Lung (tissue), 11 donors: ENCODE measurements at regions not wholly inside any gene's neighbourhood (a gene's known extent, or its start where the extent isn't known, plus 50 kb on each side); places are given as distances from the start of the nearest gene placed in this dataset.
A peak's percentile ranks its signal among the peaks of the same experiment; 100 is the strongest.

Experiments used
- ATAC-seq: fragments of 200-7000 bp; cut with Tn5 transposase; one replicate; pipeline ENCODE4 v1.9.1; 2020; ENCODE audit warnings: moderate number of reproducible peaks; ENCODE audit not compliant: insufficient read depth, low FRiP score
- DNase-seq, 3 donors: peaks; one replicate each; pipeline ENCODE4 v3.0.0-alpha.2; 2013 to 2017
- H3K27ac ChIP-seq, 2 donors: one replicate each; pipeline ENCODE4 v1.5.1; 2013; ENCODE audit warnings: mild to moderate bottlenecking in 2 of 2, moderate library complexity in 2 of 2, control low read depth in 1 of 2, inconsistent platforms in 1 of 2, low read depth in 1 of 2, low read length in 1 of 2
- H3K27me3 ChIP-seq, 3 donors: one replicate each; pipeline ENCODE4 v1.5.1; 2013; ENCODE audit warnings: low read length in 2 of 3; ENCODE audit not compliant: control insufficient read depth in 3 of 3, insufficient read depth in 3 of 3
- H3K36me3 ChIP-seq, 4 donors: one replicate each; pipeline ENCODE4 v1.5.1; 2013; ENCODE audit warnings: low read length in 4 of 4, mild to moderate bottlenecking in 1 of 4, moderate library complexity in 1 of 4; ENCODE audit not compliant: control insufficient read depth in 4 of 4, insufficient read depth in 4 of 4
- H3K4me1 ChIP-seq, 5 donors: one replicate each; pipeline ENCODE4 v1.5.1; 2013; ENCODE audit warnings: low read length in 5 of 5, mild to moderate bottlenecking in 2 of 5, moderate library complexity in 1 of 5; ENCODE audit not compliant: control insufficient read depth in 5 of 5, insufficient read depth in 5 of 5
- H3K4me3 ChIP-seq: one replicate; pipeline ENCODE4 v1.5.1; 2013; ENCODE audit warnings: mild to moderate bottlenecking, control low read depth, moderate library complexity
- H3K9ac ChIP-seq, 2 donors: one replicate each; pipeline ENCODE4 v1.5.1; 2013; ENCODE audit warnings: low read length in 2 of 2, control low read depth in 1 of 2; ENCODE audit not compliant: insufficient read depth in 1 of 2
- H3K9me3 ChIP-seq, 4 donors: one replicate each; pipeline ENCODE4 v1.5.1; 2013; ENCODE audit warnings: low read length in 3 of 4, mild to moderate bottlenecking in 1 of 4, moderate library complexity in 1 of 4; ENCODE audit not compliant: control insufficient read depth in 4 of 4, insufficient read depth in 3 of 4
- WGBS, 2 donors: extraction: QIAGEN DNeasy Blood & Tissue Kit; methylation state at CpG; one replicate each; pipeline ENCODE4 v1.1.7; 2013; 5-methylcytosine and 5-hydroxymethylcytosine counted together
- TF ChIP-seq, protein P1 (sequence below): IDR thresholded peaks from 2 replicates; pipeline ENCODE4 v1.5.1; 2012; ENCODE audit warnings: mild to moderate bottlenecking; ENCODE audit errors: control extremely low read depth, extremely low read depth
- donor health status: control.
- donor health status: control.
- donor health status: Bipolar disorder and iron deficiency.
- donor health status: healthy.
- donor health status: DM: yes; HTN: yes; CAD: no.

DNA sequence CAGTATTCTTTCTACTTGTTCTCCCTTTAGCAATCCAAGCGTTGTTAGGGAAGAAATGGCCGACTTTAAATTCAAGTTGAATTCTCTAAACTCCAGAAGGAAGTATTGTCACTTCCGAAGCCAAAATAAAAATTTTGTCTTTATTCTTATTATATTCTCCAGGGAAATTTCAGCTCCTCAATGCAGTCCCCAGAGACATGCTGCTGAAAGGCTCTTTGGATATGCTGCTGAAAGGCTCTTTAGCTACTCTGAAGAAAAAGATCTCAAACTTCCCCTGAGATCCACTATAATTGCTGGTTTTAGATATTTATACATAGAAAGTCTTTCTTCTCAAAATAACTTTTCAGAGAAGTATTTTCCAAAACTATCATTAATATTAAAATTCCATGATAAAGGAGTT is 92.3 kb upstream of the PARP8 start:
- H3K4me3 ChIP-seq, result no peak overlapping the region
- DNase-seq, result no peak
- no peak overlapping the region for H3K27ac ChIP-seq
- 64 to 70% methylated on average over 3 of the region's 3 CpGs for WGBS, 2 donors
- no peaks in the 10 kb centered on the region for H3K4me1 ChIP-seq
- ATAC-seq, result no peak
- no peak overlapping the region for H3K9ac ChIP-seq
- no peaks in the 10 kb centered on the region for H3K27me3 ChIP-seq
- TF ChIP-seq, protein P1, sequence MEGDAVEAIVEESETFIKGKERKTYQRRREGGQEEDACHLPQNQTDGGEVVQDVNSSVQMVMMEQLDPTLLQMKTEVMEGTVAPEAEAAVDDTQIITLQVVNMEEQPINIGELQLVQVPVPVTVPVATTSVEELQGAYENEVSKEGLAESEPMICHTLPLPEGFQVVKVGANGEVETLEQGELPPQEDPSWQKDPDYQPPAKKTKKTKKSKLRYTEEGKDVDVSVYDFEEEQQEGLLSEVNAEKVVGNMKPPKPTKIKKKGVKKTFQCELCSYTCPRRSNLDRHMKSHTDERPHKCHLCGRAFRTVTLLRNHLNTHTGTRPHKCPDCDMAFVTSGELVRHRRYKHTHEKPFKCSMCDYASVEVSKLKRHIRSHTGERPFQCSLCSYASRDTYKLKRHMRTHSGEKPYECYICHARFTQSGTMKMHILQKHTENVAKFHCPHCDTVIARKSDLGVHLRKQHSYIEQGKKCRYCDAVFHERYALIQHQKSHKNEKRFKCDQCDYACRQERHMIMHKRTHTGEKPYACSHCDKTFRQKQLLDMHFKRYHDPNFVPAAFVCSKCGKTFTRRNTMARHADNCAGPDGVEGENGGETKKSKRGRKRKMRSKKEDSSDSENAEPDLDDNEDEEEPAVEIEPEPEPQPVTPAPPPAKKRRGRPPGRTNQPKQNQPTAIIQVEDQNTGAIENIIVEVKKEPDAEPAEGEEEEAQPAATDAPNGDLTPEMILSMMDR, result no peak
- H3K36me3 ChIP-seq, result no peaks in the 10 kb centered on the region
- H3K9me3 ChIP-seq, result no peaks in the 10 kb centered on the region

DNA sequence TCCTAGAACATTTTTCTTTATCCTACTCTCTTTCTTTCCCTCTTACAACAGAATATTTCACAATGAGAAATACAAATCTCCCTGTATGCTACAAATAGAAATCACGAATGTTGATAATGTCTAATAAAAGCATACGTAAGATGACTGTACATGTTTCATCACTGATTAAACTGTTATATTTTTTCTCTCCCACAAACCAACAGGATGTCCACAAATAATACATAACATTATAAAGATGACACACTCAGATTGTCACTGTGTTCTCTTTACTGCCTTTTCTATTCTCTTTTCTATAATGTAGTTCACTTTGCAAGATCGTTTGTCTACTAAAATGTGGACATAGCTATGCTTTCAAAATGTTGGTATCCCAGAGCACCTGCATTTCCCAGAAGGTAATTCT is 90.7 kb upstream of the PARP8 start:
- no peaks in the 10 kb centered on the region for H3K9me3 ChIP-seq
- H3K9ac ChIP-seq, result no peak overlapping the region
- H3K4me1 ChIP-seq, result no peaks in the 10 kb centered on the region
- TF ChIP-seq, protein P1, result no peak
- no peak overlapping the region for H3K27ac ChIP-seq
- 45 to 61% methylated on average over 3 of the region's 3 CpGs for WGBS, 2 donors
- no peaks in the 10 kb centered on the region for H3K27me3 ChIP-seq
- no peaks in the 10 kb centered on the region for H3K36me3 ChIP-seq
- no peak for ATAC-seq
- no peak overlapping the region for H3K4me3 ChIP-seq
- no peak for DNase-seq

DNA sequence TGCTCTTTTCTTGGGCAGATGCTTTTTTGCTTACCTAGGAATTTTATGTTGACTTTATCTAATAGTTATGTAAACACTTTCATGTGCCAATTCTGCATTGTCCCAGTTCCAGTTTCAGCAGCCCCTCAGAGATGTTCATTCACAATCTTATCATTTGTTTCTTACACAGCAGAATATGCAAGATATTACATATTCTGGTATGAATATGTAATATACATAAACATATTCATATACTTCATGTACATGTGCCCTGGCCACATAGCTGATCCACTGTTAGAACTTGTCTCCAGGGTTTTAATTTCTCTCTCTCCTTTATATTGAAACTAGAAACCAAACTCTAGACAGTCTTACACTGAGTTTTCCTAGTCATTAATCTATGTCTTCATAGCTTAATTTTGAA is 90.2 kb upstream of the PARP8 start:
- TF ChIP-seq, protein P1, result no peak
- no peaks in the 10 kb centered on the region for H3K9me3 ChIP-seq
- no peaks in the 10 kb centered on the region for H3K27me3 ChIP-seq
- H3K4me3 ChIP-seq, result no peak overlapping the region
- H3K27ac ChIP-seq, result no peak overlapping the region
- H3K4me1 ChIP-seq, result no peaks in the 10 kb centered on the region
- no peak overlapping the region for H3K9ac ChIP-seq
- H3K36me3 ChIP-seq, result no peaks in the 10 kb centered on the region
- DNase-seq (peak in 1 of 3 donors; percentile 4), ATAC-seq (no peak)

DNA sequence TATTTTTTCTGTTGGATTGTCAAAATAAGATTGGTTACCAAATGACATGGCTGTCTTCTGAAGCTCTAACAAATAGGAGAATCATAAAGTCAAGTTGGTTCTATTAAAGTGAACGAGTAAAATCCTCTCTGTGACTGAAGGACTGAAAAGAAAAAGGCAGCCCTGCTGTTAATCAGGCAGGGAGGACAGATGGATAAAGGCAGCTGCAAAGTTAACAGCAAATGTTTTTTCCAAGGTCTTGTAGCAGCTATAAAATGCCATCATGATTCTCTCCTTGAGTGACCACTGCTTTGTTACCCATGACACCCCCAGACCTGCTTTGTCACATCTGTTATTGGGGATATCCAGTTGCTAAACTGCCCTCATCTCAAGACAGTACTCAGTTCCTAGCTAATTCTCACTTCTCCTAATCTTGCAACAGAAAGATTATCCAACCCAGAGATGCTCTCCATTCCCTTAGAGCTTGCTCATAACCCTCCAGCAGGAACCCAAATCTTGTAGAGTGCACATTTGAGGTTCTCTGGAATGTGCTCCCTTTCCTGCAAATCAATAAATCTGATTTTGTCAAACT is 89.7 kb upstream of the PARP8 start:
- Histone ChIP-seq H3K9me3 (no peaks in the 10 kb centered on the region), H3K36me3 (no peaks in the 10 kb centered on the region), H3K4me3 (no peak overlapping the region), H3K27ac (no peak overlapping the region), H3K9ac (no peak overlapping the region), H3K4me1 (no peaks in the 10 kb centered on the region), H3K27me3 (no peaks in the 10 kb centered on the region)
- 74 to 89% methylated on average over 1 of the region's 1 CpG for WGBS, 2 donors
- ATAC-seq (no peak), DNase-seq (no peak)
- TF ChIP-seq, protein P1, result no peak
